ENCODE measurements at regions not wholly inside any gene's neighbourhood (a gene's known extent, or its start where the extent isn't known, plus 50 kb on each side); places are given as distances from the start of the nearest gene placed in this dataset.
A peak's percentile ranks its signal among the peaks of the same experiment; 100 is the strongest.

GRCh38 chr4:77434299-77435092 is 171.1 kb upstream of the CXCL13 start:
- intact Hi-C loops (cut with DNase I), result no loop called here
- TF ChIP-seq POLR2A (IDR thresholded peaks at IDR 0.05) (no peak), CTCF (IDR thresholded peaks at IDR 0.05) (no peak)
- DNase-seq (peak; percentile 47 to 58 (median 56)), ATAC-seq (peak; percentile 71)
- WGBS, 2 donors, result 39 to 41% methylated on average over 10 of the region's 10 CpGs
- H3K36me3 ChIP-seq (replicated peaks in 1 of 2; ENCODE audit: insufficient read depth in 1 of 2, low read depth in 2 of 2), result no peaks in the 10 kb centered on the region
- no peak overlapping the region for H3K4me3 ChIP-seq
- peaks cover 23% of the 10 kb centered on the region for H3K4me1 ChIP-seq
- no peaks in the 10 kb centered on the region for H3K27me3 ChIP-seq
- H3K27ac ChIP-seq, result peak overlapping the region in 1 of 4 donors; percentile 31
- H3K9me3 ChIP-seq, result no peaks in the 10 kb centered on the region

- ATAC-seq, result no peak
- 88 to 93% methylated on average over 4 of the region's 4 CpGs for WGBS, 2 donors
- Histone ChIP-seq H3K27ac (no peak overlapping the region), H3K9me3 (no peaks in the 10 kb centered on the region), H3K36me3 (replicated peaks in 1 of 2; ENCODE audit: insufficient read depth in 1 of 2, low read depth in 2 of 2) (no peaks in the 10 kb centered on the region), H3K4me1 (peaks cover 23% of the 10 kb centered on the region), H3K27me3 (no peaks in the 10 kb centered on the region), H3K4me3 (no peak overlapping the region)
- TF ChIP-seq POLR2A (IDR thresholded peaks at IDR 0.05) (no peak), CTCF (IDR thresholded peaks at IDR 0.05) (no peak)
- intact Hi-C loops (cut with DNase I), result no loop called here
- no peak for DNase-seq
Observed at GRCh38 chr4:77437079-77437478, 168.5 kb upstream of the CXCL13 start.

- no peak for ATAC-seq
- TF ChIP-seq CTCF (IDR thresholded peaks at IDR 0.05), result no peak
- no peak for TF ChIP-seq POLR2A (IDR thresholded peaks at IDR 0.05)
Observed at GRCh38 chr4:77438549-77438948, 167.1 kb upstream of the CXCL13 start.

GRCh38 chr4:77443941-77444340 is 161.7 kb upstream of the CXCL13 start:
- TF ChIP-seq CTCF (IDR thresholded peaks at IDR 0.05) (no peak), POLR2A (IDR thresholded peaks at IDR 0.05) (no peak)
- no peaks in the 10 kb centered on the region for H3K4me1 ChIP-seq
- no peak for ATAC-seq

More at GRCh38 chr4:77438549-77438948, 167.1 kb upstream of the CXCL13 start:
- Histone ChIP-seq H3K27me3 (no peaks in the 10 kb centered on the region), H3K27ac (no peak overlapping the region), H3K4me1 (peaks cover 12% of the 10 kb centered on the region), H3K36me3 (replicated peaks in 1 of 2; ENCODE audit: insufficient read depth in 1 of 2, low read depth in 2 of 2) (no peaks in the 10 kb centered on the region), H3K4me3 (no peak overlapping the region), H3K9me3 (no peaks in the 10 kb centered on the region)
- DNase-seq, result no peak
- intact Hi-C loops (cut with DNase I), result no loop called here
- WGBS, 2 donors, result 94 to 95% methylated on average over 9 of the region's 9 CpGs

GRCh38 chr4:77445823-77446222 is 159.8 kb upstream of the CXCL13 start:
- H3K36me3 ChIP-seq (replicated peaks in 1 of 2; ENCODE audit: insufficient read depth in 1 of 2, low read depth in 2 of 2), result no peaks in the 10 kb centered on the region
- no peaks in the 10 kb centered on the region for H3K27me3 ChIP-seq
- DNase-seq (no peak), ATAC-seq (no peak)
- no peaks in the 10 kb centered on the region for H3K9me3 ChIP-seq
- H3K27ac ChIP-seq, result no peak overlapping the region
- TF ChIP-seq CTCF (IDR thresholded peaks at IDR 0.05) (no peak), POLR2A (IDR thresholded peaks at IDR 0.05) (no peak)
- no peaks in the 10 kb centered on the region for H3K4me1 ChIP-seq
- H3K4me3 ChIP-seq, result no peak overlapping the region
- intact Hi-C loops (cut with DNase I), result no loop called here

More at GRCh38 chr4:77443941-77444340, 161.7 kb upstream of the CXCL13 start:
- no peak for DNase-seq
- Histone ChIP-seq H3K9me3 (no peaks in the 10 kb centered on the region), H3K4me3 (no peak overlapping the region), H3K27me3 (no peaks in the 10 kb centered on the region), H3K36me3 (replicated peaks in 1 of 2; ENCODE audit: insufficient read depth in 1 of 2, low read depth in 2 of 2) (no peaks in the 10 kb centered on the region), H3K27ac (no peak overlapping the region)
- WGBS, 2 donors, result 72 to 85% methylated on average over 1 of the region's 1 CpG
- intact Hi-C loops (cut with DNase I), result no loop called here
